Activated CD4-positive, alpha-beta T cell treated with anti-CD3 and anti-CD28 coated beads, Interleukin-2, amount 10 ng/mL, durations not matched to agents 7 days and 5 days (primary cell): ENCODE measurements at regions not wholly inside any gene's neighbourhood (a gene's known extent, or its start where the extent isn't known, plus 50 kb on each side); places are given as distances from the start of the nearest gene placed in this dataset.

ENCODE experiments used
- CTCF ChIA-PET: fragments of 350-600 bp; sonication (Branson Sonifier 250); formaldehyde crosslinking; loops from one replicate; lab custom pipeline; 2021; ENCODE audit warnings: antibody characterized with exemption; lab: Charles Lee
- POLR2A ChIA-PET: fragments of 350-600 bp; sonication (Branson Sonifier 250); formaldehyde crosslinking; loops from one replicate; lab custom pipeline; 2021; ENCODE audit warnings: antibody characterized with exemption; lab: Charles Lee
- DNase-seq: peaks from one replicate; pipeline ENCODE4 v3.0.0-alpha.2; 2020
- H3K27ac Mint-ChIP-seq: one replicate; pipeline ENCODE4 v1.8.0; 2021; ENCODE audit warnings: mild to moderate bottlenecking, moderate library complexity, mixed read lengths
- H3K27me3 Mint-ChIP-seq: one replicate; pipeline ENCODE4 v1.8.0; 2021; ENCODE audit warnings: mixed read lengths
- H3K36me3 Mint-ChIP-seq: one replicate; pipeline ENCODE4 v1.8.0; 2021; ENCODE audit warnings: low read depth, mixed read lengths
- H3K4me1 Mint-ChIP-seq: one replicate; pipeline ENCODE4 v1.8.0; 2021; ENCODE audit warnings: mixed read lengths
- H3K4me3 Mint-ChIP-seq: one replicate; pipeline ENCODE4 v1.8.0; 2021; ENCODE audit warnings: mild to moderate bottlenecking, moderate library complexity, mixed read lengths
- H3K9me3 Mint-ChIP-seq: one replicate; pipeline ENCODE4 v1.8.0; 2021; ENCODE audit warnings: mixed read lengths

GRCh38 chr4:165689159-165689558 lies 183.9 kb upstream of the TLL1 start:
- H3K27ac Mint-ChIP-seq = no peak overlapping the region
- H3K27me3 Mint-ChIP-seq = no peaks in the 10 kb centered on the region
- H3K36me3 Mint-ChIP-seq = no peaks in the 10 kb centered on the region
- DNase-seq = no peak
- ChIA-PET CTCF (no interaction called here), POLR2A (no interaction called here)
- no peaks in the 10 kb centered on the region for H3K4me1 Mint-ChIP-seq
- no peaks in the 10 kb centered on the region for H3K9me3 Mint-ChIP-seq
- H3K4me3 Mint-ChIP-seq = no peak overlapping the region

GRCh38 chr4:165692082-165692481 lies 181.0 kb upstream of the TLL1 start:
- CTCF ChIA-PET = no interaction called here
- no peak for DNase-seq
- Mint-ChIP-seq H3K36me3 (no peaks in the 10 kb centered on the region), H3K27me3 (no peaks in the 10 kb centered on the region), H3K4me3 (no peak overlapping the region), H3K27ac (no peak overlapping the region), H3K9me3 (no peaks in the 10 kb centered on the region), H3K4me1 (no peaks in the 10 kb centered on the region)
- POLR2A ChIA-PET = no interaction called here

DNA sequence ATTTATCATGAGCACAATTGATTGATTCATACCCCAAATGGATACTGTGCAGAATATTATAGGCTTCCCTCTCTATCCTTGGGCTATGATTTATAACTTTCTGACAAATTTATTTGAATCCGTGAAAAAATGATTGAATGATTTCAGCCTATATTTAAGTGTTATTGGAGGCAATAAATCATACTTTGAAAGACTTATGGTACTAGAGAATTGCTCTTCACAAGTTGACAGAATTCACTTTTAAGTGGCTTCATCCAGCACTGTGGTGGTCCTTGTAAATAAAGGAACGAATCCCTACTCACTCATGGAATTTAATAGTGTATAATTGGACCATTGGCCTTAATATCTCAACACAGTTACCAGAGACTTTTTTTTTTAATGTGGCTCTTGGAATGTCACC lies 174.8 kb upstream of the TLL1 start:
- no peaks in the 10 kb centered on the region for H3K9me3 Mint-ChIP-seq
- H3K27me3 Mint-ChIP-seq = no peaks in the 10 kb centered on the region
- H3K36me3 Mint-ChIP-seq = no peaks in the 10 kb centered on the region
- CTCF ChIA-PET = no interaction called here
- no peak overlapping the region for H3K4me3 Mint-ChIP-seq
- no peaks in the 10 kb centered on the region for H3K4me1 Mint-ChIP-seq
- no peak for DNase-seq
- POLR2A ChIA-PET = no interaction called here
- H3K27ac Mint-ChIP-seq = no peak overlapping the region

DNA sequence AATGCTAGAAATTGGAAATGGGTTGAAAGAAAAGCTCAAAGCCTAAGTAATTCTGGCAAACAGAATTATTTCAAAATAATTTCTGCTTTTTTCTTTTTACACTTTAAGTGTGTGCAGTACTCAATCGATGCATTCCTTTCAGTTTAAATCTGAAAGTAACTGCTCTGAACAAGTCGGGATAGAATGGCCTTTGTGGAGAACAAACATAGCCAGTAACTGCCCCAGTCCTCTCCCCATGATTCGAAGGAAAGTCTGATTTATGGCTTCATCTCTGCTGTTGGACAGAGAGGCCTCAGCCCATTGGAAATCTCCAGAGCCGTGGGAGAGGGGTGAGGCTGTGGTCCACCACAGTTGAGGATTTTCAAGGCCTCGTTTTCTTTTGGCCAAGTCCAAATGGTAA lies 174.0 kb upstream of the TLL1 start:
- Mint-ChIP-seq H3K27me3 (no peaks in the 10 kb centered on the region), H3K4me1 (no peaks in the 10 kb centered on the region), H3K36me3 (no peaks in the 10 kb centered on the region), H3K4me3 (no peak overlapping the region), H3K9me3 (no peaks in the 10 kb centered on the region), H3K27ac (no peak overlapping the region)
- ChIA-PET POLR2A (no interaction called here), CTCF (no interaction called here)
- no peak for DNase-seq

GRCh38 chr4:165700855-165701254 lies 172.2 kb upstream of the TLL1 start:
- Mint-ChIP-seq H3K27ac (no peak overlapping the region), H3K36me3 (no peaks in the 10 kb centered on the region), H3K27me3 (no peaks in the 10 kb centered on the region), H3K4me3 (no peak overlapping the region), H3K4me1 (no peaks in the 10 kb centered on the region), H3K9me3 (no peaks in the 10 kb centered on the region)
- ChIA-PET CTCF (no interaction called here), POLR2A (no interaction called here)
- DNase-seq = no peak

- Mint-ChIP-seq H3K4me3 (no peak overlapping the region), H3K4me1 (no peaks in the 10 kb centered on the region), H3K27ac (no peak overlapping the region), H3K27me3 (no peaks in the 10 kb centered on the region), H3K36me3 (no peaks in the 10 kb centered on the region), H3K9me3 (no peaks in the 10 kb centered on the region)
- DNase-seq = no peak
- ChIA-PET POLR2A (no interaction called here), CTCF (interaction anchor here (0.6 kb wide), 1 partner anchor 44 kb away, joined by 3 read pairs; no protein-coding TSS in a partner anchor)
Measured at GRCh38 chr4:165707128-165707527, 165.9 kb upstream of the TLL1 start.

- no peak overlapping the region for H3K27ac Mint-ChIP-seq
- CTCF ChIA-PET = no interaction called here
Measured at GRCh38 chr4:165709516-165709915, 163.5 kb upstream of the TLL1 start.

GRCh38 chr4:165709973-165710526 lies 163.0 kb upstream of the TLL1 start:
- Mint-ChIP-seq H3K9me3 (no peaks in the 10 kb centered on the region), H3K4me1 (no peaks in the 10 kb centered on the region), H3K27me3 (no peaks in the 10 kb centered on the region), H3K4me3 (no peak overlapping the region), H3K36me3 (no peaks in the 10 kb centered on the region), H3K27ac (no peak overlapping the region)
- ChIA-PET CTCF (no interaction called here), POLR2A (no interaction called here)
- no peak for DNase-seq

More at GRCh38 chr4:165709516-165709915, 163.5 kb upstream of the TLL1 start:
- no peaks in the 10 kb centered on the region for H3K9me3 Mint-ChIP-seq
- POLR2A ChIA-PET = no interaction called here
- H3K4me3 Mint-ChIP-seq = no peak overlapping the region
- H3K4me1 Mint-ChIP-seq = no peaks in the 10 kb centered on the region
- no peak for DNase-seq
- no peaks in the 10 kb centered on the region for H3K27me3 Mint-ChIP-seq
- H3K36me3 Mint-ChIP-seq = no peaks in the 10 kb centered on the region

DNA sequence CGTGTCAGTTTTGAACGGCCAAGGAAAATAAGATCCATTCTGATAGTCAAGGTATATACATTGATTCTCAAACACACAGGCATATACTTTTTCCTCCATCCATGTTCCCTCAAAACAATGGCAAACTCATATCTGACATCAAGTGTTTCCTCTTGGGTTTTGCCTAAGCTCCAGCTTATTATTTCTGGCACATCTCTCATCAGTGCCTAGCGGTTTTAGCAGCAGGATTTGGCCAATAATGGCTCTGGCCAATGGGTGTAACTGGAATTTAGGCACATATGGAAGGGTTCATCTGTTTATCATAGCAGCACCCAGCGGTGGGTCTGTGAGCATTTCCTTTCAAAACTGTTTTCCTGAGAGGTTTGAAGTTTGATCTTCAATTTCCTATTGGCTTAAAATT lies 161.6 kb upstream of the TLL1 start:
- Mint-ChIP-seq H3K9me3 (no peaks in the 10 kb centered on the region), H3K27ac (no peak overlapping the region), H3K27me3 (no peaks in the 10 kb centered on the region), H3K4me3 (no peak overlapping the region), H3K36me3 (no peaks in the 10 kb centered on the region), H3K4me1 (no peaks in the 10 kb centered on the region)
- CTCF ChIA-PET = no interaction called here
- POLR2A ChIA-PET = no interaction called here
- DNase-seq = no peak

DNA sequence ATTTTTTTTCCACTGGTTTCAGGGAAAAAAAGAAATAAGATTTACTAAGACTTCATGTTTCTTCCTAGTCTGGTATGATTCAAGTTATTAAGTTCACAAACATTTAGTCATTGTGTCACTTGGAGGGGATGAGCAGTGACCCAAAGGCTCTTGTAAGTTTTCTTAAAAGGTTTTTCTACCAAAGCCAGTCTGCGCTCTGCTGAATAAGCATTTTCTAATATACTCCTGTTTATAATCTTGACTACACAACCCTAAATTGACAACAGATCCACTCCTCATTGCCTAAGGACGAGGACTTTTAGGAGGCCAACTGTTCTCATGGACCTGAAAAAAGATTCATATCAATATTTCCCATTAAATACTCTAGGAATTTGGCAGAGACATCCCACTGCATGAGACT lies 161.1 kb upstream of the TLL1 start:
- Mint-ChIP-seq H3K27ac (no peak overlapping the region), H3K4me3 (no peak overlapping the region), H3K4me1 (no peaks in the 10 kb centered on the region), H3K9me3 (no peaks in the 10 kb centered on the region), H3K36me3 (no peaks in the 10 kb centered on the region), H3K27me3 (no peaks in the 10 kb centered on the region)
- CTCF ChIA-PET = no interaction called here
- DNase-seq = no peak
- POLR2A ChIA-PET = no interaction called here

DNA sequence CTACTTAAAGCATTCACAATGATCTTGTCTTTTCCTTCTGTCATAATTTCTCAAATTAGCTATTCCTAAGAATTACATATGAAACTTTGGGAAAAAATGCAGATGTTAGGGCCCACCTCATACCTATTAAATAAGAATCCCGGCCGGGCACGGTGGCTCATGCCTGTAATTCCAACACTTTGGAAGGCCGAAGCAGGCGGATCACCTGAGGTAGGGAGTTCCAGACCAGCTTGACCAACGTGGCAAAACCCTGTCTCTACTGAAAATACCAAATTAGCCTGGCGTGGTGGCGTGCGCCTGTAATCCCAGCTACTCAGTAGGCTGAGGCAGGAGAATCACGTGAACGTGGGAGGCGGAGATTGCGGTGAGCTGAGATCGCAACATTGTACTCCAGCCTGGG lies 158.4 kb upstream of the TLL1 start:
- H3K4me1 Mint-ChIP-seq = no peaks in the 10 kb centered on the region
- no peaks in the 10 kb centered on the region for H3K9me3 Mint-ChIP-seq
- ChIA-PET POLR2A (no interaction called here), CTCF (interaction anchor here (1.3 kb wide), 1 partner anchor 59 kb away, joined by 3 read pairs; no protein-coding TSS in a partner anchor)
- H3K27ac Mint-ChIP-seq = no peak overlapping the region
- no peak overlapping the region for H3K4me3 Mint-ChIP-seq
- H3K27me3 Mint-ChIP-seq = no peaks in the 10 kb centered on the region
- no peak for DNase-seq
- H3K36me3 Mint-ChIP-seq = no peaks in the 10 kb centered on the region

- Mint-ChIP-seq H3K4me1 (no peaks in the 10 kb centered on the region), H3K27ac (no peak overlapping the region), H3K36me3 (no peaks in the 10 kb centered on the region), H3K4me3 (no peak overlapping the region), H3K9me3 (no peaks in the 10 kb centered on the region), H3K27me3 (no peaks in the 10 kb centered on the region)
- DNase-seq = no peak
- CTCF ChIA-PET = interaction anchor here (1.3 kb wide), 1 partner anchor 59 kb away, joined by 3 read pairs; no protein-coding TSS in a partner anchor
- POLR2A ChIA-PET = no interaction called here
Measured at GRCh38 chr4:165715211-165715610, 157.8 kb upstream of the TLL1 start.

- no peak for DNase-seq
- CTCF ChIA-PET = interaction anchor here (1.3 kb wide), 1 partner anchor 60 kb away, joined by 3 read pairs; no protein-coding TSS in a partner anchor
- H3K9me3 Mint-ChIP-seq = no peaks in the 10 kb centered on the region
- H3K27ac Mint-ChIP-seq = no peak overlapping the region
- H3K27me3 Mint-ChIP-seq = no peaks in the 10 kb centered on the region
- POLR2A ChIA-PET = no interaction called here
- no peak overlapping the region for H3K4me3 Mint-ChIP-seq
- H3K36me3 Mint-ChIP-seq = no peaks in the 10 kb centered on the region
- H3K4me1 Mint-ChIP-seq = no peaks in the 10 kb centered on the region
Measured at GRCh38 chr4:165715989-165716388, 157.0 kb upstream of the TLL1 start.

GRCh38 chr4:165716472-165716871 lies 156.6 kb upstream of the TLL1 start:
- ChIA-PET POLR2A (no interaction called here), CTCF (no interaction called here)
- Mint-ChIP-seq H3K27me3 (no peaks in the 10 kb centered on the region), H3K27ac (no peak overlapping the region), H3K4me3 (no peak overlapping the region), H3K36me3 (no peaks in the 10 kb centered on the region), H3K4me1 (no peaks in the 10 kb centered on the region), H3K9me3 (no peaks in the 10 kb centered on the region)
- DNase-seq = no peak
